AG04450 (cell line): ENCODE measurements at regions not wholly inside any gene's neighbourhood (a gene's known extent, or its start where the extent isn't known, plus 50 kb on each side); places are given as distances from the start of the nearest gene placed in this dataset.

Source experiments
- CTCF ChIA-PET: fragments of 300-600, 350-600 bp; formaldehyde crosslinking; extraction: SDS; loops from one replicate; lab custom pipeline; 2022; ENCODE audit warnings: antibody characterized with exemption, inconsistent platforms; lab: Charles Lee
- POLR2A ChIA-PET: fragments of 350-600 bp; formaldehyde crosslinking; extraction: SDS; loops from one replicate; lab custom pipeline; 2021; ENCODE audit warnings: antibody characterized with exemption, inconsistent platforms; lab: Yijun Ruan, JAX
- DNase-seq: peaks from one replicate; pipeline ENCODE4 v3.0.0-alpha.2; 2011; ENCODE audit warnings: low read depth, low spot score
- H3K27ac ChIP-seq: one replicate; pipeline ENCODE4 v1.5.1; 2012; ENCODE audit warnings: low read depth, low read length, control low read depth
- H3K27me3 ChIP-seq: one replicate; pipeline ENCODE4 v1.6.0; 2012; ENCODE audit warnings: low read length; ENCODE audit not compliant: control insufficient read depth, insufficient read depth
- H3K4me3 ChIP-seq: 2 replicates; pipeline ENCODE4 v1.5.1; 2011; ENCODE audit warnings: mild to moderate bottlenecking, low read depth, low read length, control low read depth
- H3K9me3 ChIP-seq: 2 replicates; pipeline ENCODE4 v1.5.1; 2012; ENCODE audit warnings: low read length; ENCODE audit not compliant: control insufficient read depth, insufficient read depth
- CTCF ChIP-seq: IDR thresholded peaks from 2 replicates; pipeline ENCODE4 v1.5.1; 2011; ENCODE audit warnings: low read depth, low read length, control low read depth, inconsistent platforms

- Histone ChIP-seq H3K9me3 (peaks cover 3% of the 10 kb centered on the region), H3K4me3 (no peak overlapping the region), H3K27ac (no peak overlapping the region), H3K27me3 (no peaks in the 10 kb centered on the region)
- no peak for DNase-seq
- POLR2A ChIA-PET: no interaction called here
- no peak for TF ChIP-seq CTCF
- CTCF ChIA-PET: no interaction called here
Observed at GRCh38 chr3:35523838-35524237, 115.5 kb upstream of the ARPP21 start.

GRCh38 chr3:35524856-35525255, 114.5 kb upstream of the ARPP21 start:
- Histone ChIP-seq H3K9me3 (peaks cover 3% of the 10 kb centered on the region), H3K27ac (no peak overlapping the region), H3K27me3 (no peaks in the 10 kb centered on the region), H3K4me3 (no peak overlapping the region)
- no peak for DNase-seq
- CTCF ChIA-PET: interaction anchor here (0.6 kb wide), 1 partner anchor 163 kb away, joined by 3 read pairs; no protein-coding TSS in a partner anchor
- POLR2A ChIA-PET: no interaction called here
- no peak for TF ChIP-seq CTCF

- no peak overlapping the region for H3K27ac ChIP-seq
- POLR2A ChIA-PET: no interaction called here
- CTCF ChIA-PET: no interaction called here
- no peak for DNase-seq
- H3K9me3 ChIP-seq: no peaks in the 10 kb centered on the region
- TF ChIP-seq CTCF: no peak
- H3K27me3 ChIP-seq: no peaks in the 10 kb centered on the region
- H3K4me3 ChIP-seq: no peak overlapping the region
Observed at GRCh38 chr3:35528728-35529127, 110.6 kb upstream of the ARPP21 start.

- Histone ChIP-seq H3K4me3 (no peak overlapping the region), H3K27ac (no peak overlapping the region), H3K27me3 (no peaks in the 10 kb centered on the region), H3K9me3 (no peaks in the 10 kb centered on the region)
- no peak for DNase-seq
- no peak for TF ChIP-seq CTCF
- CTCF ChIA-PET: no interaction called here
- POLR2A ChIA-PET: no interaction called here
Observed at GRCh38 chr3:35529337-35529736, 110.0 kb upstream of the ARPP21 start.

- H3K27me3 ChIP-seq: no peaks in the 10 kb centered on the region
- no peak overlapping the region for H3K27ac ChIP-seq
- peaks cover 6% of the 10 kb centered on the region; the same call in 1 of the 2 replicates for H3K9me3 ChIP-seq
- no peak for DNase-seq
- no peak for TF ChIP-seq CTCF
- ChIA-PET CTCF (no interaction called here), POLR2A (no interaction called here)
- no peak overlapping the region for H3K4me3 ChIP-seq
Observed at GRCh38 chr3:35537265-35537664, 102.1 kb upstream of the ARPP21 start.
